HL-60 (cell line): ENCODE measurements at regions not wholly inside any gene's neighbourhood (a gene's known extent, or its start where the extent isn't known, plus 50 kb on each side); places are given as distances from the start of the nearest gene placed in this dataset.

ENCODE experiments used
- DNase-seq, 2 experiments: peaks; one replicate each; pipeline ENCODE4 v3.0.0-alpha.2; 2010 to 2020; ENCODE audit warnings: low read depth in 1 of 2, low spot score in 1 of 2
- H3K27ac ChIP-seq: fragments of 250-450 bp; sonication (Bioruptor Pico); replicated peaks from 2 replicates; pipeline ENCODE4 v1.5.1; 2020; ENCODE audit warnings: mild to moderate bottlenecking, moderate library complexity
- H3K27me3 ChIP-seq: fragments of 250-450 bp; sonication (Bioruptor Pico); 2 replicates; pipeline ENCODE4 v1.5.1; 2021; ENCODE audit warnings: mild to moderate bottlenecking, moderate library complexity; ENCODE audit not compliant: insufficient read depth, poor library complexity, severe bottlenecking
- H3K4me3 ChIP-seq: replicated peaks from 2 replicates; pipeline ENCODE4 v1.5.1; 2011; ENCODE audit warnings: mild to moderate bottlenecking, control low read depth, low read length; ENCODE audit not compliant: insufficient read depth
- CTCF ChIP-seq: IDR thresholded peaks from one replicate; pipeline ENCODE4 v1.5.1; 2011; ENCODE audit warnings: low read length, control low read depth, inconsistent platforms; ENCODE audit not compliant: insufficient read depth
- GABPA ChIP-seq: IDR thresholded peaks from 2 replicates; pipeline ENCODE4 v1.6.1; 2012; ENCODE audit warnings: low read depth
- POLR2AphosphoS5 ChIP-seq: IDR thresholded peaks from 2 replicates; pipeline ENCODE4 v1.6.1; 2012; ENCODE audit warnings: low read depth
- REST ChIP-seq: IDR thresholded peaks from 2 replicates; pipeline ENCODE4 v1.6.1; 2012; ENCODE audit warnings: low read depth; ENCODE audit not compliant: insufficient replicate concordance
- SPI1 ChIP-seq: IDR thresholded peaks from 2 replicates; pipeline ENCODE4 v1.6.1; 2012; ENCODE audit warnings: low read depth, mild to moderate bottlenecking, borderline replicate concordance

- TF ChIP-seq CTCF (no peak), REST (no peak), POLR2AphosphoS5 (no peak), SPI1 (no peak), GABPA (no peak)
- Histone ChIP-seq H3K4me3 (no peak overlapping the region), H3K27me3 (no peaks in the 10 kb centered on the region), H3K27ac (no peak overlapping the region)
- DNase-seq: no peak
Observed at GRCh38 chrY:12642986-12643385, 58.0 kb upstream of the USP9Y start.

GRCh38 chrY:12643693-12644348, 57.2 kb upstream of the USP9Y start:
- Histone ChIP-seq H3K27me3 (no peaks in the 10 kb centered on the region), H3K27ac (no peak overlapping the region)
- no peak for DNase-seq

More at GRCh38 chrY:12643693-12644348, 57.2 kb upstream of the USP9Y start:
- H3K4me3 ChIP-seq: no peak overlapping the region
- no peak for TF ChIP-seq POLR2AphosphoS5
- TF ChIP-seq SPI1: no peak
- TF ChIP-seq REST: no peak
- TF ChIP-seq GABPA: no peak
- TF ChIP-seq CTCF: no peak
